Activated CD4-positive, alpha-beta T cell treated with anti-CD3 and anti-CD28 coated beads, Interleukin-10, Interleukin-2, amounts not matched to agents 100 ng/mL and 50 ng/mL, durations not matched to agents 16 hours and 8 hours (primary cell): ENCODE measurements at regions not wholly inside any gene's neighbourhood (a gene's known extent, or its start where the extent isn't known, plus 50 kb on each side); places are given as distances from the start of the nearest gene placed in this dataset.
"Not testable (repeated sequence)": the region's sequence is repeated elsewhere in the genome, so short reads cannot be mapped to it uniquely, and the experiment has no call there.

ENCODE experiments used
- DNase-seq: peaks from one replicate; pipeline ENCODE4 v3.0.0-alpha.2; 2020

DNA sequence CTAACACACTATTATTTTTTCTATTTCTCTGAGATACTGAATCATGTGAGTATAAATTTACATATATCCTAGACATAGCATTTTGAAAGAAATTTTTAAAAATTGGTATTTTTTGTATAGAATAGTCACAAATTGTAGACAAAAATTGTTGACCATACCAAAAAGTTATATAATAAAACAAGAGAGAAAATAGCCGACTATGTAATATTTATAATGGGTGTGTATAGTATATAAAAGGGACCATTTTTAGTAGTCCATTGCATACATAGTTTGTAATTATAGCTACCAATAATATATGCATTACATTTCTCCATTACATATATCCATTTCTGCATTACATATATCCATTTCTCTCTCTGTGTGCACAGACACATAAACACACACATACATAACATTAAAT, 590.2 kb downstream of the TMTC2 start:
- DNase-seq: no peak

GRCh38 chr12:83271201-83271600, 584.5 kb downstream of the TMTC2 start:
- no peak for DNase-seq

DNA sequence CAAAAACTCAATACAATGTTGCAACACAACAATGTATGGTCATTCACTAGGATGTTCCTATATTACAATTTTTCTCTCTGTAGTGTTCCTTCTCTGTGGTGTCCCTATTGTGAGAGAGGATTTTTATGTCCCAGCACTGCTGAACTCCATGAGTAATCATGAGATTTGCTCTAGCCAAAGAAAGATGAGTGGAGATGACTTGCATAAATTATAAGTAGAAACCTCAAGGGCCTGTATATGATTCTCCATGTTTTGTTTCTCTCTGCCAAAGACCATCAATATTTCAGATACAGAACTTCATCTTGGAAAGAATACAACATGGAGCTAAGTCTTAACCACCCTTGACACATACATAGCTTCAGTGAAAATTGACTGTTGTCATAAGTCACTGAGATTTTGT, 579.1 kb downstream of the TMTC2 start:
- no peak for DNase-seq

DNA sequence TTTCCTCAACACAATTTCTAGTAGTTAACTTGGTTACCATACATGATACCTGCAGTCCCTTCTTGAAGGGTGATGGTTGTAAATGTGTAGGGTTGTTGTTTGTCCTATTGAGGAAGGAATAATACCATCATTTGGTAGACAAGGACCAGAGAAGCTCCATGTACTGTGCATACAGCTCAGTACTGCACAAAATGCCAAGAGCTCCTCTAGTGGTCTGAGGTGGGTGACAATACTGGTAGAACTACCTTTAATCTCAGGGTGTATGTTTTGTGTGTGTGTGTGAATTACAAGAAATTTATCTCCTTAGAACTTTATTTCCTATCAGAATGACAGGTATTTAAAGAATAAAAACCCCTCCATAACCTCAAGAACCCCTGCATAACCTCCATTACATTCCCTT, 575.3 kb downstream of the TMTC2 start:
- DNase-seq: no peak

DNA sequence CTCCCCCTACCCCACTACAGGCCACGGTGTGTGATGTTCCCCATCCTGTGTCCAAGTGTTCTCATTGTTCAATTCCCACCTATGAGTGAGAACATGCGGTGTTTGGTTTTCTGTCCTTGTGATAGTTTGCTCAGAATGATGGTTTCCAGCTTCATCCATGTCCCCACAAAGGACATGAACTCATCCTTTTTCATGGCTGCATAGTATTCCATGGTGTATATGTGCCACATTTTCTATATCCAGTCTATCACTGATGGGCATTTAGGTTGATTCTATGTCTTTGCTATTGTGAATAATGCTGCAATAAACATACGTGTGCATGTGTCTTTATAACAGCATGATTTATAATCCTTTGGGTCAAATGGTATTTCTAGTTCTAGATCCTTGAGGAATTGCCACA, 573.4 kb downstream of the TMTC2 start:
- DNase-seq: not testable (repeated sequence)

GRCh38 chr12:83257726-83258125, 571.0 kb downstream of the TMTC2 start:
- DNase-seq: no peak

GRCh38 chr12:83256562-83256961, 569.9 kb downstream of the TMTC2 start:
- DNase-seq: no peak

DNA sequence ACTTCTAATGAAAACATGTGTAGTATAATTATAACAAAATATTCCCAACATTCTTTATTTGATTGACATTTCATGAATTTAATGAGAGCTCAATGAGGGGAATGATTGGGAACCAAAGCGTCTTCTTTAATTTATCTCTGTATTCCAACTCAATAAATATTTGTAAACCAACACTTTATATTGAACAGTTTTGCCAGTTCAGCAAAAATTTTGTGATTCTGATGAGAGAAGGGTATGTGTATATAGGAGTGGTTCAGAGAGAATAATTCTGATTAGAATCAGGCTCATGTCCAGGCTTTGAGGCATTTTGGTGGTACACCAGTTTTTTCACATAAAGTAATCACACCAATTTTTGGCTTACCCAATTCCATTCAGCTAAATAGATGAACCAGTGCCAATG, 564.2 kb downstream of the TMTC2 start:
- no peak for DNase-seq

- DNase-seq: no peak
These were observed 558.5 kb downstream of the TMTC2 start for GRCh38 chr12:83245156-83245555.

GRCh38 chr12:83244001-83244400, 557.3 kb downstream of the TMTC2 start:
- DNase-seq: no peak

- DNase-seq: not testable (repeated sequence)
These were observed 547.3 kb downstream of the TMTC2 start for GRCh38 chr12:83233987-83234386.

- not testable (repeated sequence) for DNase-seq
These were observed 540.3 kb downstream of the TMTC2 start for GRCh38 chr12:83226960-83227359.

DNA sequence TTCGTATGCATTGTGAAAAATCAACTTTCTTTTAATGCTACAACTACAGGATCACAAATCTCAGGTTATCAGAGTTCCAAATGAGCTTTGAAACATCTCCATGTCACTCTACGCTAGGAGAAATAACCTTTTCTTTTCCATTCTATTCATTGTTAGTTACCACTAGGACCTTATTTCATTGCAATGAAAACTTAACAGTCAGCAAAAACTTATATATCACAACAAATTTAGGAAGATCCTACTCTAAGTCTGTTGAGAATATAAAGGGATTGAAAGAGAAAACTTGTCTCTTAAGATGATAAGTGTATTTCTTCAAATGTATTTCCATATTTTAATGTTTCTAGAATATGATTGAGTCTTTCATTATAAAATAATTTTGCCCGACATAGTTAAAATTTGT, 539.1 kb downstream of the TMTC2 start:
- DNase-seq: no peak

DNA sequence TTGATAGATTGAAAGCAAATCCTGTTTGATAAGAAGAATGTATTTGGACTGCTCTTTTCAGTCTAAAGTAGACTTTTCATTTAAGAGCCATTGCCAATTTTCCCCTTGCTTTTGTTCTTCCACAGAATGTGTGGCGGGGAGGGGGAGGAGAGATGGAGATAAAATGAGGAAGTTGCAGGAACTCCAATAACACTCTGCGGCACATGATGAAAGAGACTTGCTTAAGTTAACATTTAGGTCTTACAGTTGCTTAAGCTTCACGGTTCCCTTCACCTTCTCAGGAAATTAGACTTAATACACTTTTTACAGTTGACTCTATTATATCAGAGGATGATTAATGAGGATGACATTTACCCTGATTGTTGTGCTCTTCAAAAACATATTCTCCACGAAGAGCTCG, 537.3 kb downstream of the TMTC2 start:
- DNase-seq: no peak

GRCh38 chr12:83220774-83221173, 534.1 kb downstream of the TMTC2 start:
- DNase-seq: no peak

DNA sequence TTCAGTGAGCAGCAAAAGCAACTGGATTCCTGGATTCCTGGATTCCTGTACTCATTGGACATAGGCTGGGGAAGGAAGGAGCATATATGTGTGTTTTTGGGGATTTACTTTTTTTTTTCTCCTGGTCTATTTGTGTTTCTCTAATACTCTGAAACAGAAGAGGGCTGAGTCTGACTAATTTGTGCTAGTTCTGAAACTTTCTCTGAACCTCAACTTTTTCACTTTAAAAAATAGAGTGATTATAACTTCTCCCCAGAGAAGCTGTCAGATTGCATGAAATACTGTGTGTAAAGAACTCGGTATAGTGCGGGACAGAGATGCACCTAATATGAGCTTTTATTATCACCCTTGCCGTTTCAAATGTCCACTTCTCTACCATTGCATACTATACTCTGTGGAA, 529.5 kb downstream of the TMTC2 start:
- no peak for DNase-seq

DNA sequence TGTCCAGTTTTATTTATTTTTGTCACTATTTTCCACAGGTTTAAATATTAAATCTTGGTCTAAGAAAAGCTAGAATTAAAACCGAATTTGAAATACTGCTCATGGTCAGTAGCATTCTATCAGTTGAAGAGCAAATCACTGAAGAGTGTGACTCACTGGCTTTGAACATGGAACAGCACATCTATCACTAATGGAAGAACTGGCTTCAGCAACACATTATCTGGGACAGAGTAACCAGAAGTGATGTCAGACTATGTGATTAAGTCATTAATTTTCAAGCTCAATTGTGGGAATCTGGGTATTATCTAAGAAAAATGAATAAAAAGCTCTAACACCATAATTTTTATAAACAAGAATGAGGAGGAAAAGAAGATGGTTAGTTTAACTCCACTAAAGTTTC, 527.5 kb downstream of the TMTC2 start:
- DNase-seq: no peak

DNA sequence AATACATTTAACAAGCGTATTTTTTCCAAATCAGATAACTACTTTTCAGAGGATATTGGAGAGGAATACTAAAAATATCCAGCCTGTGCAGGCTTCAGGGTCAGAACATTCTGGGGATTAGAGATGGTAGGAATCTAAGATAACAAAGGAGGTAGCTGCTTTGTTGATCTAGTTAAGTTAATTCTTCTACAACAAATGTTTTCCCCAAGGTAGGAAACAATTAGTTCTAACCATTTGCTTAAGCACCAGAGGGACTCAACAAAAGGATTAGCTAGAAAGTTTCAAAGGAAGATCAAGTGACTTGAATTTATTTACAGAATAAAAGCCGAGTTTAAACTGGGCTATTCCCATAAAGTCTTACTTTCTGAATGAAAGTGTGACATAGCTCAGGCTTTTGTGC, 524.2 kb downstream of the TMTC2 start:
- no peak for DNase-seq

DNA sequence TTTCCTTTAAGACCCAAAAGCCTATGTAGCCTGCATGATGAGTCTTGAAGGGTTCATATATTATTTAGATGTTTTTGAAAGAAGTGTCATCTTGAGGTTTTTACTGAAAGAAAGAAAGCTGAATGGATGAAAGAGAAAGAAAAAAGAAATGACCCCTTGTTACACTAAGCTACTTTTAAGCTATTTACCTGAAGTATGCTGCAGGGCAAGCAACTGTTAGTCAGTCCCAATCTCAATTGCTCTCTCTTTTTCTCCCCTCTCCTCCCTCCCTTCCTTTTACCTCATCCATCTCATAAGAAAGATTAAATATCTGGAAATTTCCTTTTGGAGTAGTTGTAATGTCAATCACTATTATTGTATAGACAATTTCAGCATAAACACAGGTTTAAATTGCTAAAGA, 512.4 kb downstream of the TMTC2 start:
- DNase-seq: no peak

GRCh38 chr12:83198291-83199015, 511.7 kb downstream of the TMTC2 start:
- DNase-seq: no peak

- no peak for DNase-seq
These were observed 510.8 kb downstream of the TMTC2 start for GRCh38 chr12:83197483-83197914.

- DNase-seq: no peak
These were observed 510.1 kb downstream of the TMTC2 start for GRCh38 chr12:83196694-83197350.

- DNase-seq: no peak
These were observed 504.1 kb downstream of the TMTC2 start for GRCh38 chr12:83190631-83191390.

GRCh38 chr12:83186419-83186818, 499.7 kb downstream of the TMTC2 start:
- DNase-seq: no peak
